ENCODE measurements at regions not wholly inside any gene's neighbourhood (a gene's known extent, or its start where the extent isn't known, plus 50 kb on each side); places are given as distances from the start of the nearest gene placed in this dataset.

DNA sequence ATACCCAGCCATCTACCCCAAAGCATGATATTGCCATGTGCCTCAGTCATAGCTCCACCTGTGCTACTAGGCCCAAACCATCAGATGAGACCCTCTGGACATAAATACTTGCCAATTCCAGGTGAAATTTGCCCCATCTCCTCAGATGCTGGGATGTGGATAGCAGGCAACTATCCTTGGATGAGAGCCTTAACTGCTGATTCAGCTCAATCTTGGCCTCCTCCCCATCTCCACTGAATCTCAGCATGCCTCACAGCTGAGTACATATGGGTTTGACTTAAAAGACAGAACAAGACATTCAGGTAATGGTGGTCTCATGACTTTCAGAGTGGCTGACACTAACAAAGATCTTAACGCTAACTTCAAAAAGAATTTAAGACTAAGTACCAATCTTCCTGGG is 50.8 kb upstream of the KLHL13 start:
- DNase-seq, result no peak

DNA sequence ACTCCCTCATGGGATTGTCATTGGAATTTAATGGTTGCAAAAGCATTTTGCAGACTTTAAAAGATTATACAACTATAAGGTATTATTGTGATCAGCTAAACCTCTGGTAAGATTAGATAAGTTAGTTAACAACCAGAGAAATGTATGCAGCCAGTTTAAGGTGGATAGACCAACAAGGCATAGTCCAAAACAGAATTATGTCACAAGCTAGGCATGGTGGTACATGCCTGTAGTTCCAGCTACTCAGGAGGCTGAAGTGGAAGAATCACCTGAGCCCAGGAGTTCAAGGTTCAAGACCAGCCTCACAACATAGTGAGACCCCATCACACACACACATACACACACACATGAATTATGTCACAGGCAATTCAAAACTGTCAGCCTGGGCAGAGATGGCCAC is 54.7 kb upstream of the KLHL13 start:
- no peak for DNase-seq

DNA sequence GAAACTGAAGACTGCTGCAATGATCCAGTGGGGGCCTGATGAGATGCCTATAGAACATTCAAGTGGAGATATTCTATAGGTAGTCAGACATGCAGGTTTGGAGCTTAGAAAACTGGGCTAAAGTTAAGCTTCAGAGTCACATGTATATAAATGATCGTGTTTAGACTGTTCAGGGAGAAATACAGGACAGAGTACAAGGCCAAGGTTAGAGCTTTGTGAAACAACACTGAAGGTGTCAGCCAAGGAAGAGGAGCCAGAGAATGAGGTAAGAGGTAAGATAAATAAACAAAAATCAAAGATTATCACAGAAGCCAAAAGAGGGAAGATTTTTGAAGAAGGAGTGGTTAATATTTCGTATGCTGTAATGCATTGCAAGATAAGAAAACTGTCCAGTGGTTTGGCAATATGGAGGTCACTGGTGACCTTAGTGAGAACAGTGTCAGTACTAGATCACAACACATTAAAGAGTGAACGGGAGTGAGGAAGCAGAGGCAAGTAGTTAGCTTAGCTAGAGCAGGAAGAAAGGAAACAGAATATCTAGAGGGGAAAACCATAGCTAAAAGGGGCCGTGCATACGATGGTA is 58.0 kb upstream of the KLHL13 start:
- no peak for DNase-seq

DNA sequence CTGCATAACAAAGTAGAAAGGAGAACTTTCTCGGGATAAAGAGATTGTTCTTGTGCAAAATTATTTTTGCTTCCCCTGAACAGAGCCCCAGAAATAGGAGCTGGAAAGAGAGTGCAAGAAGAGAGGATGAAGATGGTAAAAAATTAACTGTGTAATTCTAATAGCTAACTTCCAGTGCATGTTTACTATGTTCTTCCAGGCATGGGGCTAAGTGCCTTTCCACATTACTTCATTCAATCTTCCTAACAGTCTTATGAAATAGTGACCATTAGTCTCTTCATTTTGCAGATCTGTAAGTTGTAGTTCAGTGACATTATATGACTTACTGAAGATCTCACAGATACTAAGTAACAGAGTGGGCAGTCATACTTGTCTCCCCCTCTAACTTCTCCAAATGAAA is 61.1 kb upstream of the KLHL13 start:
- no peak for DNase-seq

DNA sequence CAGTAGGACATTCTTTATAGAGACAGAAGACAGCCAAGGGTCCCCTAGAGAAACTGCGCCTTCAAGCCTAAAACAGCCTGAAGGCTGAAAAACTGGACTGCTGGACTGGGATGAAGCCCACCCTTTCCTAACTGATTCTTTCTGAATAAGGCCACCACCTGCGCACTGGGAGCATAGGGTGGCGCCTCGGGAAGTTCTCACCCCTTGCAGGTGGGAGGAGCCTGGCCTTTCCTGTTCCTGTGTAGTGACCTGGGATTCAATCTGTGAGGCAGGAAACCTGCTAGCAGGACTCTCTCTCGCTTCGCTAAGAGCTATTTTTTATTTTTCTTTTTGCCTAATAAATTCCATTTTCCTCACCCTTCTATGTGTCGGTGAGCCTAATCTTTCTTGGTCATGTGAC is 61.8 kb upstream of the KLHL13 start:
- no peak for DNase-seq

DNA sequence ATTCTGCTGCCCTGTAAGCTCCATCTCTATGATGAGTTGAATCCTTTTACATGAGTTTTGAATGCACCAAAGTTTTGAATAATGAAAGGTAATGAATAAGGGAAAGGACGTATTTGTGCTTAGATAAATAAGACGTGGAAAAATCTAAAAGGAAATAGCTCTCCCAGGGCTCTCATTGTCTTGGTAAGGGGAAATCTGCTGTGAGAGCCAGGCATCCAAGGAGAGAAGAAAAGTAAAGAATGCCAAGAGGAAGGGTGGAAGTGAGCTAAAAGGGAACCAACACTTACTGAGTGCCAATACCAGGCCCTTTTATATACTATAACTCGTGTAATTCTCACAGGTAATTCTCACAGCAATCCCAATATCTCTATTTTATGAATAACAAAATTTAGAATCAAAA is 62.6 kb upstream of the KLHL13 start:
- no peak for DNase-seq

DNA sequence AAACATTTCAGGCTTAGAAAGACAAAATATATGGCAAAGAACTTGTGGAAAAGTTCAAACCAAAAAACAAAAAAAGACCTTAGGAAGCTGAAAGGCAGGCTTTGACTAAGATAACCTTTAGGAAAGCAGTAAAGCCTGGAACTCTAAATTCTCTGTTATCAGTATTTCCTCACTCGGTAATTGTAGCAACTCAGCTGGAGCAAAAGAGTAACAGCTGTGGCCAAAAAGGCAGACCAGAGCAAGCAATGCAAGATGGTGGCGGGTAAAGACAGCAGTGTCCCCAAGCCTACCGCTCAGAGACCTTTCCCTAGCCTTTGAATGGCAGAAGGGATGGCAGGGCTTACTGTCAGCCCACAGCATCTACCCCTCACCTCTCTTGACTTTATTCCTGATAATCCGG is 63.1 kb upstream of the KLHL13 start:
- DNase-seq, result no peak

DNA sequence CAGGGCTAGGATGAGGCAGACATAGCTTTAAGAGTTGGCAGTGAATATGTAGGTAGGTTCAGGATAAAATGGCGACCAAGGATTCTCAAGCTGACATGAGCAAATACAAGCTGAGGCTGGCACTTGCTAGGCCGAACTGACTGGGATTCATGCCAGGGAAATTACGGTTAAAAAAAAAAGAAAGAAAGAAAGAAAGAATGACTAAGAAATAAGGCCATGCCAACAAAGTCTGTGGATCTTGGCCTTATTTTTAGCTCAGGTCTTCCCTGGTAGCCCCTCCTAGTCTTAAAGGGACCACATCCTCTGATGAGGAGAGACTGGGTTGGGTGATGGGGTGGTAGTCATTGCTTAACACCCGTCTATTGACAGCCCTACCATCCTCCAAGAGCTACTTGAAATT is 64.4 kb upstream of the KLHL13 start:
- no peak for DNase-seq

DNA sequence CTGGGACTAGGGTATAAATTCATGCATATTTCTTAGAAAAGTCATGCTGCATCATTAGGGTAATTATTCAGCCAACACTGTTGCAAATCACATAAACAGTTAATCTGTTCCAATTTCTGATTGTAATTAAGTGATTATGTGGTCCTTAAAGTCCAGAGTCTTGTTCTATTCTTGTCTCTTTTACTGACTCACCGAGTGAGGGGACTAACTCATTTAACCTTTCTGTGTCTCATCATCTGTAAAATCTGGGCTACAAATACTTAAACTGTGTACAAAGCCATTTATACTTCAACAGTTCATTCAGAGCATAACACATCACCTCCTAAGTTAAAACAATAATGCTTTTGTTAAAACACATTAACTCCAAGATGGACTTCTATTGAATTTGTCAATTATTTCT is 65.4 kb upstream of the KLHL13 start:
- DNase-seq, result no peak

DNA sequence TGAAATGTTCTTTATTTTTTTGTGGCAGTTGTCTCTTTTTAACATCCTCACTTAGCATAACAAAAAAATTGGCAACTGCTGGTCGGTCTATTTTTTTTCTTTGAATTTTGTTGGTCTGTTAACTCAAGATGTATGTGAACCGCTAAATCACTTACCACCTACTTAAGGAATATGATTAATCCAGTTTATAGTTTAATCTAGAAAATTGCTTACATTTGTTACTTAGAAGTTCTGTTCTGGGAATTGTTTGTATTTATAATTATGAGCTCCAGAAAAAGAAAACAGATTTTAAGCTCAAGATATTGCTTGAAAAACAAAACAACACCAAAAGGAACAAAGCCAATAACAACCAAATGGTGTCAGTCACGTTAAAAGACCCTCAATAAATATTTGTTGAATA is 66.1 kb upstream of the KLHL13 start:
- DNase-seq, result no peak

DNA sequence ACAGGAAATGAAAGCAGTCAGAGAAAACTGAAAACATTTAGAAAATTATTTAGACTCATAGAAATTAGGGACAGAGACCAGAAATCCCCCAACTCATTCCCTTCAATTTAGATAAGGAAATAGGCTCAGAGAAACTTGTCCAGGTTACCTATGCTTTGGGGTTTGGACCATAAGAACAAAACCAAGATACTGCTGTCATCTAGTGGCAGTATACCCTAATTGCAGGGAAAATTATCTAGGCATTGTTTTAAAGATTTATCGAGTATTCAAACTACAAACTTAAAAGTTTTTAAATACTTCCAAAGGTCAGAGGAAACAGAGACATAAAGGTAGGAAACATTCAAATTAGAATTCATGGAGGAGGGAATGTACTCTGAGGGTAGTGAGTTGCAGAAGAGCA is 67.0 kb upstream of the KLHL13 start:
- DNase-seq, result no peak

DNA sequence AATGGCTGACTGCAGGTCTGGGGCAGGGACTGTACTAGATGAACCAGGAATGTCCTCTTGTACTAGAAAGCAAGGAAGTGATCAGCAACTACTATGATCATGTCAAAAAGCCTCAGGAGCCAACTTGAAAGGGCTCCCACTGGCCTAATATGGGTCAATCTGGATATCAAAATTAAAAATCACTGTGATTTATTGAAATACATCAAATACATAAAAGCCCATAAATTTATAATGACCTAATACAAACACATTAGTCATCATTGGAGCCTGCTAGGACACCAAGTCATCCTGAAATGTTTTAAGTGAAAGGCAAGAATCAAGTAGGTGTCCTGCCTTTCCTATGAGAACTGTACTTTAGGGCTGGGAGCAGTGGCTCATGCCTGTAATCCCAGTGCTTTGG is 70.5 kb upstream of the KLHL13 start:
- no peak for DNase-seq

DNA sequence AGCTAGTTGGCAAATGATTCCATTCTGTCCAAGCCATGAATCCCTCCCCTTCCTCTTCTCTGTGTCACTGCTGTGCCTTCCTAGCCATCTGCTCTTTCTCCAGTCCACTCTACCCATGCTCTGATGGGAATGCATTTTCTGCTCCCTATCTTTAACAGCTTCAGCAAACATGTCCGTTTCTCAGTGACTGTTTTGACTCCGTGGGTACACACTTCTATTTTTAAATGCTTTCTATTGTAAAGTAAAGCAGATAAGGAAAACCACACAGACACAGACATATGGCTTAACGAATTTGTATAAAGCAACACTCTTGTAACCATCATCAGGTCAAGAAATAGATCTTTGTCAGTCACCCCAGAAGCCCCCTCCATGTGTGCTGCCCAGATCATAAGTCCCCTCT is 72.4 kb upstream of the KLHL13 start:
- DNase-seq, result no peak

DNA sequence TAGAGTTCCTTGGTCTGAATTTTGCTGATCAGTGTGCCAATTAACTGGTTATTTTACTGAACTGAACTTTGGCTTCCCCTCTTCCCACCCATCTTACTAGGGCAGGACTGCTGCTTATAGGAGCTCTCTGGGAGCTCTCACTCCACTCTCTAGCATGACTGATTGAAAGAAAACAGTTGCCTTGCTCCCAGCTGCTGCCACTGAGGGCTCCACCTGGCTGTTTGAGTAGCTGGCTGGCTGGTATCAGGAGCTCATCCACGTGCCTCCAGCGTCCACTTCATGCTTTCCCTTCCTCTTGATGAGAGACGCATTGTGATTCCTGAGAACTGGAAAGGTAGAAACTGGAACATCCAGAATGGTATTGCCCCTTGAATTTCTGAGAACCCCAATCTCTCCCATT is 73.0 kb upstream of the KLHL13 start:
- DNase-seq, result no peak

DNA sequence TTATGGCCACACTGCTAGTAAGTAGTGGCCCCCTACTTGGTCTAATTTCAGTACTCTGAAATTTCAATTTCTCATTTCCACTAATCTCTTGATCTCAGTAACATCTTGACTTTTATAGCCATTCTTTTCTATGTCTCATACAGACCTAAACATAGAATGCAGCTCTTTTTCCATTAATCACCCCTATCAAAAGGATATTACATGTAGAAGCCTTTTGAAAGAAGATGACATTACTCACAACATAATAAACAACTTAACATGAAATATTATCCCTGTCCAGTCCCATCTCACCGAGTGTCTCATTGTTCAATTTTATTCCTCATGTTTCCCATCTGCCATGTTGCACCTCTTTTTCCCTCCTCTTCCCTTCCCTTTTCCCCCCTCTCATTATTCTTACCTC is 81.1 kb upstream of the KLHL13 start:
- DNase-seq, result no peak

DNA sequence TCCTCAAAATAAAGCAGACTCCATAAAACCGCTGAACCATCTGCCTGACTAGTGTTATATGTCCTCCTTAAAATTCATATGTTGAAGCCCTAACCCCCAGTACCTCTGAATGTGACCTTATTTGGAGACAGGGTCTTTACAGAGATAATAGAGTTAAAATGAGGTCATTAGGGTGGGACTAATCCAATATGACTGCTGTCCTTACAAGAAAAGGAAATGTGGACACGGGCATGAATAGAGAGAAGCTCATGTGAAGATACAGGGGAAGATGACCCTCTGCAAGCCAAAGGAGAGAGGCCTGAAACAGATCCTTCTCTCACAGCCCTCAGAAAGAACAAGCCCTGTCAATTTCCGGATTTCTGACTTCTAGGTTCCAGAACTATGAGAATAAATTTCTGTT is 82.0 kb upstream of the KLHL13 start:
- no peak for DNase-seq

DNA sequence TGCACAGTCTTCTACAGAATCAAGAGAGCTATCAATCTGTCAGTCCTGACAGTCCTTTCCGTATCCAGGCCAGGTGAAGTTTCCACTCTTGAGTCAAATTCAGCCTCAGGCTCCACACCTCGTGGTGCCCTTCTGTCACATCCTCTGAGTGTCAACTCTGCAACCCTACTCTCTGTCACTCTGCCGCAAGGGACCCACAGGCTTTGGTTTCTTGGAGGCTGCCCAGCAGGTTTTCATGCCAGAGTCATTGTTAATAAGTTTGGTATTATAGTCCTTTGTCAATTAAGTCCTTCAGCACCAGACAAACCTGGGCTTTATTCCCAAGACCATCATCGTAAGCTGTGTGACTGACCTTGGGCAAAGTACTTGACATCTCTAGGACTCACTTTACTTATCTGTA is 83.4 kb upstream of the KLHL13 start:
- no peak for DNase-seq

DNA sequence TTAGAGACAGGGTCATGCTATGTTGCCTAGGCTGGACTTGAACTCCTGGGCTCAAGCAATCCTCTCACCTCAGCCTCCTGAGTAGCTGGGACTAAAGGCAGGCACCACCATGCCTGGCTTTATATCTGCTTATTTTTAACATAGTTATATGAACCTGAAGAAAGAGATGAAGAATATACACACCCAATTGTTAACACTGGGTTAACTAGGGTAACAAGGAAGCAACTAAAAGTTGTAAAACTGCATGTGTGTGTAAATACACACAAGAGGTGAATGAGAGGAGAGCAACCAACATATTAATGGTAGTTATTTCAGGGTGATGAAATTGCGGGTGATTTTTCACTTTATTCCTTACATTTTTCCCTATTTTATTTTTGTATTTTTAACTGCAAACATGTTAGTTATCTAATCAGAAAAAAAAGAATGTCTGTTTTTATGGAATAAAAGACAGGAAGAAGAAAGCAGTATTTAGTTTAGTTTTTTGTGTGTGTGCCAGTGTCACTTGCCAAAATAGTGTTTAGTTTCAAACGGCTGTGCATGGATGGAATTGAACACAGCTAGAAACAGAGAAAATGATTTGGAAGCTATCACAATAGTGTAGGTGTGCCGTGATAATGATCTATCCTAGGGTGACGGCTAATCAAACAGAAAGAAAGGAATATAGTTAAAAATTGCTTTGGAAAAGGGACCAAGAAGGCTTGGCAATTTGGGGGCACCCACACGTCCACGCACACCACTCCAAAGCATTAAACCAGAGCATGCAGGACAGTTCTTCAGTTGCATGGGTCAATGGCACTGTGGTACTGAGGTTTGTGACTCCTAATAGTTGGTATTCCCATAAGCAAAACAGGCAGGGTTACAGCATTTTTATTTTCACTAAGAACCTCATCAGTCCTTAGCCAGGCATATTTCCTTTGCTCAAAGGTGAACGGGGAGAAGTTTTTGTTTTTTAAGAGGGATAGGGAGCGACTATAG is 89.1 kb upstream of the KLHL13 start:
- no peak for DNase-seq

DNA sequence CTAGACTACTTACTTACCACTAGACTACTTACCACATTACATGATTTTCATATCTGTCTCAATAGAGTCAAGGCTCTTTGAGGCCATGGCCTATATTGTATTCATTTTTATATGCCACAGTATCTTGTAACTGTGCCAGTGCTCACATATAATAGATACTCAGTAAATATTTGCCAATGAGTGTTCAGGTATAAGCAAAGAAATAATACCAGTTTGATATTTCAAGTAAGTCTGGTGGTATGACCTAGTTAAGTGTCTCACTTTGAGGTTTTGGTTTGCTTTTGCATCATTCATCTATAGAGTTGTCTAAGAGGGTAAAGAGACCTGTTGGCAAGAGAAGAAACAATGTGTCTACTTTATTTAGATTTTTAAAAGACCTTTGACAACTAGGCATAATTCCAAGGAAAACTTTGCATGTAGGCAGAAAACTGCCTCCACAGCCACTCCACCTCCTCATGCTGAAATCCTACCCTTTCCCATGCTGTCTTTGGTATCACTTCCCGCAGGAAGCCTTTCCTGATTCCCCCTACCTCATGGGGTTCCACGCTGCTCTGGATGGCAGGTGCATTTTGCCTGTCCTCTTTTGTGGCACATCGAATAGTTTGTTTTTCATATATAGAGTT is 91.3 kb upstream of the KLHL13 start:
- DNase-seq, result no peak

DNA sequence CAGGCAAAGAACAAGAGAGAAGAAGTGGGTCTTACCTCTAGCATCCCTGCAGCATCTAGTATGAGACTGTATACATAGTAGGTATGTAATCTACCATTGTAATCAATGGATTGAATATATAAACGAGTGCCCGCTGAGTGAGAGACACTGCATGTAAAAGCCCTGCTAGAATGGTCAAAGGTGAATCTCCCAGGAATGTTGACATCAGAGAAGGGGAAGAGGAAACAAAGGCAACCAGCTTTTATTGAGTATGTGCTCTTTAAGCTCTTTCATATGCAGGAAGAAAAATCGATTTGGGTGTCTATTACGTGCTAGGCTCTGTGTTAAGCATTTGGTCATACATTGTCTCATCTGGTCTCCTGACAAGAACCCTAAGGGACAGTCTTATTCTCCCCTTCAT is 91.9 kb upstream of the KLHL13 start:
- DNase-seq, result no peak

DNA sequence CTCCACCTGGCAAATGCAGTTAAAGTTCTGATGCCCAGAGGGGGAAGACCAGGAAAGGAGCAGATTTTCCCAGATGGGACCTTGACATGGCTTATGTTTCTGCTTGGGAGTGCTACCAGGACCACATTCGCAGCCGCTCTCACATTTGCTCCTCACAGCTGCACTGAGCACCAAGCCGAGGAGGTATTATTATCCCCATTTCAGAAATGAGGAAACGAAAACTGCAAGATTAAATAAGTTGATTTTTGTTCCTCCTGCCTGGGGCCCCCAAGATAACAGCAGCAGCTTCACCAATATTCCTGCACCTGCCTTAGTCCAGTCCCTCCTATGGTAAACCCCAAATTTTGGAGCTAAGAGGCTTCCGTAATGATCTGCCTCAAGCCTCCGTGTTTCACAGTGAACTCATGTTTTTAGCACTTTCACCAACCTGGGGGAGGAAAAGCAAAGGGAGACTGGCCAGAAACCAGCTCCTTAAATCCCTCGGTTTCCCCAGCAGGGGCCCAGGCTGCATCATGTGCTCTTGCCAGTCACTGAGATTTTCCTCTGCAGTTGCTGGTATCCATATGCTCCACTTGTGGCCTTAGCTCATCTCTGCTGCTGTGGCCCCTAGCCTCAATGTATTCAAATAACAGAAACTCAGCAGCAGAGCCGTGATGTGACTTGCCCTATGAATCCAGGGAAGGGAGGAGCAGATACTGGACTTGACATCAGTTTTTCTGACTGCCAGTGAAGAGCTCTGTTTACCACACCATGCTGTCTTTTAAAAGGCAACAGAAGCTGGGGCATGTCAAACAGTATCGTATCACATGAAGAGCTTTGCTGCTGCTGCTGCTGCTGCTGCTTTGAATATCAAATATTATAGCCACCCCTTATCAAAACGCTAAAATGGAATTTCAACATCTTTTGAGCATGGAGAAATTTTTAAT is 95.5 kb upstream of the KLHL13 start:
- DNase-seq, result no peak

DNA sequence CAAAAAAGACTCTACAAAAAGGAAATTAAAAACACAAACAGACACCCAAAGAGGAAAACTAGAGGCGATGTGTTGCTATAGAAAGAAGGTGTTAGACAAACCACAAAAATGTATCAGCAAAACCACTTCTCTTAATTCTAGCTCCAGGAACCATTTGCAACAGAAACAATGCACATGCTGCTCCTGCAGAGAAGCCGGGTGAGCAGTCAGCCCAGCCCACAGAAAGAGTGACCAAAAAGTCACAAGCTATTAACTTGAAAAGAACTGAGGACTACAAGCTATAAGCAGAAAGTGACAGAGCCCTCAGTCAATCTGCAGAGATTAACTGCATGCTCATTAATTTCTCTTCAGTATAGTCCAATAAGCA is 96.2 kb upstream of the KLHL13 start:
- no peak for DNase-seq

DNA sequence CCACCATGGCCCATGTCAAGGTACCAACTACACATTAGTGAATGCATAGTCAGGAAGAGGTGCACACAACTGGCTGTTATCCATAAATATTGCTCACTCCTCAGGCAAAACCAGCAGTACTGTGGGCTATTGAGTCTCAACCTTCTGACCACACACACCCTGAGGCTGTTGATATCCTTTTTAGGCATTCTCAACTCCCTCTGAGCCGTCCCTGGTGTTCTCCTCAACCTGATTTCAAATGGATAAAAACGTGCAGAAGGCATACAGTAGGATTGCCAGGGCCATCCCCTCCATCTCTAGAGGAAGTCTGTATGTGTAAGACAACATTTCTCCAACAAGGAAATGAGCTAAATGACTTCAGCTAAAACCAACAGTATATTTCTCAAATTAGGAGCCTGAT is 98.7 kb upstream of the KLHL13 start:
- no peak for DNase-seq

All from stimulated activated naive CD4-positive, alpha-beta T cell (primary cell).